Heart left ventricle (tissue), 13 donors: ENCODE measurements at regions not wholly inside any gene's neighbourhood (a gene's known extent, or its start where the extent isn't known, plus 50 kb on each side); places are given as distances from the start of the nearest gene placed in this dataset.

ENCODE experiments used
- CTCF ChIP-seq, 12 donors: fragments of 200-600 bp; sonication (generic) in 4 of 12; IDR thresholded peaks; one replicate each; pipeline versions ENCODE4 v1.5.0 to v1.8.0; 2018 to 2022; ENCODE audit warnings: antibody characterized with exemption in 12 of 12, mild to moderate bottlenecking in 5 of 12
- POLR2A ChIP-seq, 2 donors: fragments of 450-650 bp; IDR thresholded peaks; one replicate each; pipeline ENCODE4 v1.6.1; 2017; ENCODE audit warnings: antibody characterized with exemption in 2 of 2, mild to moderate bottlenecking in 2 of 2, moderate library complexity in 2 of 2
- donor health status: ischemic (EF 13 %, LVEDD 7.1; RV severe dilation, severe dysfunction).
- donor health status: DM: no; HTN: yes; CAD: no.
- donor health status: DM: no; HTN: no; CAD: no.
- donor health status: ischemic (EF 25% LVEDD 6.9; RV normal size, moderate dysfunction).
- donor health status: ischemic (EF 25% LVEDD 5.7; RV mildly dilated, moderate dysfunction).
- donor health status: ischemic (EF 35%, LVEDD 5.7; RV mildly dilated, moderate dysfunction).
- donor health status: nonischemic (EF 11% LVEDD 7.7; RV severe dilation, severe dysfunction).
- donor health status: DM: yes; HTN: yes; CAD: no.
- donor health status: PGD.
- donor health status: ischemic (EF 29% LVEDD 5.4; RV normal size, mild dysfunction).
- donor health status: nonischemic (EF 23%, LVEDD 6.1; RV moderate dilation, normal function).

DNA sequence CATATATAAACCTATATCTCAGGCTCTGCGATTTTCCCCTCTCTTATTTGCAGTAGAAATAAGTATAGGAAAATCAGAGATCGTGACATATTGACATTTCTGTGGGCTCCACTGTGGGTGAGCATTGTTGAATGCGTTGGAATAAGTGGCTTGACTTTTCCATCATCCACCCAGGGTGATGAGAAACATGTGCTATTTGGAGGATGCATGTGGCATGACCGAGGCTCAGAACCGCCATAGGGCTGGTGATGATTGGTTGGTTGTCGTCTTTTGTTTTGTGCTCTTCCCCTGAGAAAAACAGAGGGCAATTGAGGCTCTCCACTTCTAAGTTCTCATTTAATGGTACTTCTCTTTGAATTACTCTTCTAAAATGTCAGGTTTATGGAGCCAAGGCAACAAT lies 140.1 kb downstream of the MXRA5 start:
- TF ChIP-seq CTCF (IDR thresholded peaks at IDR 0.05) (no peak), POLR2A (IDR thresholded peaks at IDR 0.05) (no peak)
